ENCODE measurements at regions not wholly inside any gene's neighbourhood (a gene's known extent, or its start where the extent isn't known, plus 50 kb on each side); places are given as distances from the start of the nearest gene placed in this dataset.

GRCh38 chr10:129163531-129163930 is 303.5 kb upstream of the MGMT start:
- TF ChIP-seq CTCF (IDR thresholded peaks at IDR 0.05) (no peak), POLR2A (IDR thresholded peaks at IDR 0.05) (no peak)
